ENCODE measurements at regions not wholly inside any gene's neighbourhood (a gene's known extent, or its start where the extent isn't known, plus 50 kb on each side); places are given as distances from the start of the nearest gene placed in this dataset.
"Not testable (repeated sequence)": the region's sequence is repeated elsewhere in the genome, so short reads cannot be mapped to it uniquely, and the experiment has no call there.

GRCh38 chr1:149190742-149191141, 87.4 kb upstream of the NBPF9 start:
- not testable (repeated sequence) for TF ChIP-seq CTCF (IDR thresholded peaks at IDR 0.05; ENCODE audit: low read length); EZH2 (IDR thresholded peaks at IDR 0.05; ENCODE audit: borderline replicate concordance, low read length)
